SU-DHL-6 (cell line): ENCODE measurements at regions not wholly inside any gene's neighbourhood (a gene's known extent, or its start where the extent isn't known, plus 50 kb on each side); places are given as distances from the start of the nearest gene placed in this dataset.

Source experiments
- H2AFZ ChIP-seq: fragments of 200-600 bp; sonication (generic); 2 replicates; pipeline ENCODE4 v1.6.1; 2014; ENCODE audit warnings: low read depth, mild to moderate bottlenecking, moderate library complexity, mixed read lengths, antibody characterized with exemption, low read length; ENCODE audit not compliant: severe bottlenecking
- H3F3A ChIP-seq: fragments of 200-600 bp; shearing (Covaris generic); 2 replicates; pipeline ENCODE4 v1.6.0; 2016; ENCODE audit warnings: antibody characterized with exemption, mild to moderate bottlenecking; ENCODE audit not compliant: insufficient read depth
- H3K27ac ChIP-seq: fragments of 200-600 bp; sonication (generic); 2 replicates; pipeline ENCODE4 v1.5.1; 2016; ENCODE audit warnings: low read depth, mild to moderate bottlenecking, low read length, moderate library complexity, mixed read lengths
- H3K27me3 ChIP-seq: fragments of 200-600 bp; sonication (generic), shearing (Covaris generic); 2 replicates; pipeline ENCODE4 v1.6.0; 2014; ENCODE audit warnings: mild to moderate bottlenecking, low read length
- H3K36me3 ChIP-seq: fragments of 200-600 bp; sonication (generic); 2 replicates; pipeline ENCODE4 v1.6.1; 2014; ENCODE audit warnings: mild to moderate bottlenecking, low read length, mixed read lengths
- H3K4me2 ChIP-seq: fragments of 300-600, 200-600 bp; shearing (Covaris generic), sonication (generic); 2 replicates; pipeline ENCODE4 v1.6.0; 2014; ENCODE audit warnings: low read length, low read depth, mild to moderate bottlenecking; ENCODE audit not compliant: poor library complexity, severe bottlenecking
- H3K4me3 ChIP-seq: fragments of 200-600 bp; sonication (generic); 2 replicates; pipeline ENCODE4 v1.5.1; 2014; ENCODE audit warnings: antibody characterized with exemption, low read length, mild to moderate bottlenecking, mixed read lengths; ENCODE audit not compliant: insufficient read depth, poor library complexity, severe bottlenecking
- H3K79me2 ChIP-seq: fragments of 200-600 bp; sonication (generic); 2 replicates; pipeline ENCODE4 v1.6.1; 2014; ENCODE audit warnings: mild to moderate bottlenecking, low read length, moderate library complexity; ENCODE audit not compliant: insufficient read depth
- H3K9ac ChIP-seq: fragments of 200-600 bp; sonication (generic); 2 replicates; pipeline ENCODE4 v1.7.0; 2014; ENCODE audit warnings: mild to moderate bottlenecking, low read length
- H3K9me2 ChIP-seq: fragments of 200-600 bp; sonication (generic); replicated peaks from 2 replicates; pipeline ENCODE4 v1.6.1; 2014; ENCODE audit warnings: low read length; ENCODE audit not compliant: insufficient read depth
- H3K9me3 ChIP-seq: fragments of 200-600 bp; sonication (generic); 2 replicates; pipeline ENCODE4 v1.6.1; 2014; ENCODE audit warnings: low read length, mixed read lengths; ENCODE audit not compliant: insufficient read depth
- H4K20me1 ChIP-seq: fragments of 200-600 bp; sonication (generic); 2 replicates; pipeline ENCODE4 v1.6.1; 2014; ENCODE audit warnings: low read depth, mild to moderate bottlenecking, antibody characterized with exemption, low read length, moderate library complexity, mixed read lengths
- EZH2phosphoT487 ChIP-seq: fragments of 200-600 bp; sonication (generic), shearing (Covaris generic); conservative IDR thresholded peaks from 2 replicates; pipeline ENCODE4 v1.6.1; 2018; ENCODE audit warnings: mild to moderate bottlenecking, antibody characterized with exemption, low read length, moderate library complexity, mixed read lengths
- TF ChIP-seq, protein P1 (sequence below): fragments of 200-600 bp; sonication (generic); IDR thresholded peaks from one replicate; pipeline ENCODE4 v1.5.1; 2017; ENCODE audit warnings: antibody characterized with exemption, mild to moderate bottlenecking, low read length, moderate library complexity; ENCODE audit not compliant: insufficient read depth, poor library complexity, severe bottlenecking

DNA sequence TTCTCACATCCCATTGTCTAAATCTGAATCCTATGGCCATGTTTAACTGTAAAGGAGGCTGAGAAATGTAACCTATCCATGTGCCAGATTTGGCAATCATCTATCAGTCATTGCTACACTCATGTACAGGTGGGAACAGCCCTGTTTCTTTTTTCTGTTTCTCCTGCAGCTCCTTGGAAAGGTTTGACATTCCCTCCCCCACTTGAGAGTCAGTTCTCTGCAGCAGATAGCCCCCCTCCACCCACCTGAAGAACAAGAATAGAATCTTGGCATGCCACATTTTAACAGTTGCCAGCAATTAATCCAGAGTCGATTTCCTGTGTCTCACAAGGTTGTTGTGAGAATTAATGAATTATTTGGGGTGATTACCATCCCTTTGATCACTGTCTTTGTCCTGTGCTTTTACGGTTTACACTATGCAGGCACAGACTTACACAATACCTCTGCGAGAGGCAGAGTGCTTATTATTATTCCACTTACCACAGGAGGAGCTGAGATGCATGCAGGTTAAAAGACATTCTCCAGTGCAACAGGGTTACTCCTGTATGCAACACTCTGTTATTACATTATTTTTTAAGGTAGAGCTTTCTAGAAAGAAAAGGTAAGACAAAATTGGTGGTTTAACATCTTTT is 351.0 kb upstream of the THRB start:
- H3K9me2 ChIP-seq: no peaks in the 10 kb centered on the region
- H3K27me3 ChIP-seq: no peaks in the 10 kb centered on the region
- no peaks in the 10 kb centered on the region for H3K79me2 ChIP-seq
- no peak overlapping the region for H3K4me3 ChIP-seq
- H3K27ac ChIP-seq: no peak overlapping the region
- no peak overlapping the region for H3K4me2 ChIP-seq
- no peaks in the 10 kb centered on the region for H3K36me3 ChIP-seq
- no peaks in the 10 kb centered on the region for H4K20me1 ChIP-seq
- TF ChIP-seq, protein P1, sequence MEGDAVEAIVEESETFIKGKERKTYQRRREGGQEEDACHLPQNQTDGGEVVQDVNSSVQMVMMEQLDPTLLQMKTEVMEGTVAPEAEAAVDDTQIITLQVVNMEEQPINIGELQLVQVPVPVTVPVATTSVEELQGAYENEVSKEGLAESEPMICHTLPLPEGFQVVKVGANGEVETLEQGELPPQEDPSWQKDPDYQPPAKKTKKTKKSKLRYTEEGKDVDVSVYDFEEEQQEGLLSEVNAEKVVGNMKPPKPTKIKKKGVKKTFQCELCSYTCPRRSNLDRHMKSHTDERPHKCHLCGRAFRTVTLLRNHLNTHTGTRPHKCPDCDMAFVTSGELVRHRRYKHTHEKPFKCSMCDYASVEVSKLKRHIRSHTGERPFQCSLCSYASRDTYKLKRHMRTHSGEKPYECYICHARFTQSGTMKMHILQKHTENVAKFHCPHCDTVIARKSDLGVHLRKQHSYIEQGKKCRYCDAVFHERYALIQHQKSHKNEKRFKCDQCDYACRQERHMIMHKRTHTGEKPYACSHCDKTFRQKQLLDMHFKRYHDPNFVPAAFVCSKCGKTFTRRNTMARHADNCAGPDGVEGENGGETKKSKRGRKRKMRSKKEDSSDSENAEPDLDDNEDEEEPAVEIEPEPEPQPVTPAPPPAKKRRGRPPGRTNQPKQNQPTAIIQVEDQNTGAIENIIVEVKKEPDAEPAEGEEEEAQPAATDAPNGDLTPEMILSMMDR: no peak
- no peak for TF ChIP-seq EZH2phosphoT487
- no peak overlapping the region for H2AFZ ChIP-seq
- no peaks in the 10 kb centered on the region for H3K9me3 ChIP-seq
- H3K9ac ChIP-seq: no peak overlapping the region
- no peaks in the 10 kb centered on the region for H3F3A ChIP-seq

DNA sequence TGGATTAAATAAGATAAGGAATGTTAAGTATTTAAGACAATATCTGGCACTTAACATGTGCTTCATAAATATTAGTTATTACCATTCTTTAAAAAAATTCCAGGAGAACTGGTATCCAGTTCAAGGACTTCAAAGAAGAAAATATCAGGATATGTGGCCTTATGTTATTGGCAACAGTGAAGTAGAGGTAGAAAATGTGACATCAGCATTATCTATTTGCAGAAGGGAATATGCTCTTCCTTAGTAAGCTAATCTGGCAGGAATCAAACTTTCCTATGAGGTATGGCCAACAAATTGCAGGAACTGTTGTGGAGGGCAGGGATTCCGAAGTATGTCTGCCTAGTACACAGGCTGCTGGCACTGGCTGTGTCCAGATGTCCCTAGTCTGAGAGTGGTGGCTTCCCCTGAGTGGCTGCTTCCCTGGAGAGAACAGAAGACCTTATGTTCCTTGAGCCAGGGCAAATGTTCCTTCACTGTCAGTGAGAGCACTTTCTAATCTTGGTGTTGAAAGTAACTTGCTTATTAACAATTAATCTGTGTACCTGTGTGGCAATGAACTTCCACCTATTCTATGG is 351.7 kb upstream of the THRB start:
- Histone ChIP-seq H2AFZ (no peak overlapping the region), H3K4me2 (no peak overlapping the region), H3F3A (no peaks in the 10 kb centered on the region), H3K9ac (no peak overlapping the region), H3K36me3 (no peaks in the 10 kb centered on the region), H3K9me3 (no peaks in the 10 kb centered on the region), H3K9me2 (no peaks in the 10 kb centered on the region), H4K20me1 (no peaks in the 10 kb centered on the region), H3K27me3 (no peaks in the 10 kb centered on the region), H3K27ac (no peak overlapping the region), H3K79me2 (no peaks in the 10 kb centered on the region), H3K4me3 (no peak overlapping the region)
- TF ChIP-seq, protein P1: no peak
- no peak for TF ChIP-seq EZH2phosphoT487

DNA sequence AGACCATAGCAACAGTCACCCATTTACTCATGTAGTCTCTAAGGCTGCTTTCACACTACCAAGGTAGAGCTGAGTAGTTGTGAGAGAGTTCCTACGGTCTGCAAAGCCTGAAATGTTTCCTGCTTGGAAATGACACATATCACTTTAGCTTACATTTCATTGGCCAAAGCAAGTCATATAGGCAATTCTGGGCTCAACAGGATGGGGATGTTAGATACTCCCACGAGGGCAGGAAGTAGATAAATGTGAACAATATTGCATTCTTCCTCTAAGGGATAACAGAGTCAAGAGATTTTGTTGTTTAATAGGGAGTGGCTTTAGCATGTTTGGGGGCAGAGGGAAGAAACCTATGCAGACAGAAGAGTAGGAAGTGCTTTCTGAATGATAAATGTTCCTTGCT is 355.6 kb upstream of the THRB start:
- H3K4me3 ChIP-seq: no peak overlapping the region
- H3F3A ChIP-seq: no peaks in the 10 kb centered on the region
- no peaks in the 10 kb centered on the region for H4K20me1 ChIP-seq
- H3K27me3 ChIP-seq: no peaks in the 10 kb centered on the region
- no peak overlapping the region for H3K27ac ChIP-seq
- H3K9ac ChIP-seq: no peak overlapping the region
- H3K4me2 ChIP-seq: no peak overlapping the region
- no peak overlapping the region for H2AFZ ChIP-seq
- H3K36me3 ChIP-seq: no peaks in the 10 kb centered on the region
- no peaks in the 10 kb centered on the region for H3K9me2 ChIP-seq
- TF ChIP-seq EZH2phosphoT487: no peak
- TF ChIP-seq, protein P1: no peak
- H3K79me2 ChIP-seq: no peaks in the 10 kb centered on the region
- H3K9me3 ChIP-seq: no peaks in the 10 kb centered on the region
